Cardiac muscle cell (in vitro differentiated cells and primary cell): ENCODE measurements at regions not wholly inside any gene's neighbourhood (a gene's known extent, or its start where the extent isn't known, plus 50 kb on each side); places are given as distances from the start of the nearest gene placed in this dataset.

Experiments
- DNase-seq, 2 donors: peaks; one replicate each; pipeline versions ENCODE4 v3.0.0 to v3.0.0-alpha.2; 2010 to 2017; ENCODE audit warnings: low read depth in 1 of 2, low spot score in 1 of 2
- H3K27ac ChIP-seq: fragments of 200-600 bp; sonication (generic); 2 replicates; pipeline ENCODE4 v1.5.1; 2016
- H3K27me3 ChIP-seq: fragments of 200-600 bp; sonication (generic); 2 replicates; pipeline ENCODE4 v1.6.0; 2016; ENCODE audit warnings: control low read depth
- H3K36me3 ChIP-seq: fragments of 200-600 bp; sonication (generic); 2 replicates; pipeline ENCODE4 v1.5.1; 2016; ENCODE audit warnings: control low read depth
- H3K4me1 ChIP-seq: fragments of 200-600 bp; sonication (generic); 2 replicates; pipeline ENCODE4 v1.8.1; 2017; ENCODE audit warnings: low read depth, mild to moderate bottlenecking, mixed run types
- H3K4me3 ChIP-seq: fragments of 200-600 bp; sonication (generic); 2 replicates; pipeline ENCODE4 v1.5.1; 2016; ENCODE audit warnings: mild to moderate bottlenecking
- H3K9me3 ChIP-seq: fragments of 200-600 bp; sonication (generic); 2 replicates; pipeline ENCODE4 v1.5.1; 2017; ENCODE audit warnings: low read depth, mild to moderate bottlenecking, control low read depth
- CTCF ChIP-seq: IDR thresholded peaks from 2 replicates; pipeline ENCODE4 v1.5.1; 2012; ENCODE audit warnings: low read depth, mild to moderate bottlenecking, low read length

GRCh38 chr2:21420553-21421335 is 297.0 kb downstream of the TDRD15 start:
- no peak overlapping the region for H3K4me3 ChIP-seq
- no peak for TF ChIP-seq CTCF
- H3K9me3 ChIP-seq = no peaks in the 10 kb centered on the region
- H3K36me3 ChIP-seq = no peaks in the 10 kb centered on the region
- DNase-seq = no peak
- H3K4me1 ChIP-seq = no peaks in the 10 kb centered on the region
- no peak overlapping the region for H3K27ac ChIP-seq
- no peaks in the 10 kb centered on the region for H3K27me3 ChIP-seq

GRCh38 chr2:21422050-21422449 is 298.3 kb downstream of the TDRD15 start:
- H3K4me3 ChIP-seq = no peak overlapping the region
- no peak for TF ChIP-seq CTCF
- H3K27me3 ChIP-seq = no peaks in the 10 kb centered on the region
- H3K27ac ChIP-seq = no peak overlapping the region
- H3K36me3 ChIP-seq = no peaks in the 10 kb centered on the region
- H3K9me3 ChIP-seq = no peaks in the 10 kb centered on the region
- DNase-seq = peak in 1 of 2 donors; percentile 67
- no peaks in the 10 kb centered on the region for H3K4me1 ChIP-seq

- no peak overlapping the region for H3K27ac ChIP-seq
- no peak for TF ChIP-seq CTCF
- no peaks in the 10 kb centered on the region for H3K9me3 ChIP-seq
- H3K36me3 ChIP-seq = no peaks in the 10 kb centered on the region
- no peak for DNase-seq
- no peaks in the 10 kb centered on the region for H3K4me1 ChIP-seq
- no peaks in the 10 kb centered on the region for H3K27me3 ChIP-seq
- H3K4me3 ChIP-seq = no peak overlapping the region
Observed at GRCh38 chr2:21422724-21423522, 299.2 kb downstream of the TDRD15 start.

- H3K27me3 ChIP-seq = no peaks in the 10 kb centered on the region
- no peaks in the 10 kb centered on the region for H3K36me3 ChIP-seq
- TF ChIP-seq CTCF = no peak
Observed at GRCh38 chr2:21423854-21424253, 300.1 kb downstream of the TDRD15 start.

GRCh38 chr2:21424375-21424774 is 300.6 kb downstream of the TDRD15 start:
- TF ChIP-seq CTCF = no peak
- H3K4me1 ChIP-seq = no peaks in the 10 kb centered on the region
- H3K27me3 ChIP-seq = no peaks in the 10 kb centered on the region
- H3K4me3 ChIP-seq = no peak overlapping the region
- H3K36me3 ChIP-seq = no peaks in the 10 kb centered on the region
- no peak for DNase-seq
- H3K9me3 ChIP-seq = no peaks in the 10 kb centered on the region
- no peak overlapping the region for H3K27ac ChIP-seq

More at GRCh38 chr2:21423854-21424253, 300.1 kb downstream of the TDRD15 start:
- DNase-seq = no peak
- H3K9me3 ChIP-seq = no peaks in the 10 kb centered on the region
- H3K4me1 ChIP-seq = no peaks in the 10 kb centered on the region
- no peak overlapping the region for H3K4me3 ChIP-seq
- H3K27ac ChIP-seq = no peak overlapping the region
